ENCODE measurements at regions not wholly inside any gene's neighbourhood (a gene's known extent, or its start where the extent isn't known, plus 50 kb on each side); places are given as distances from the start of the nearest gene placed in this dataset.

GRCh38 chr3:31188112-31188511, 293.7 kb upstream of the GADL1 start:
- no peak for TF ChIP-seq POLR2A (IDR thresholded peaks at IDR 0.05)
- TF ChIP-seq CTCF (IDR thresholded peaks at IDR 0.05), result no peak
- TF ChIP-seq POLR2AphosphoS5 (IDR thresholded peaks at IDR 0.05), result no peak

Data from breast epithelium (tissue), 3 donors.